Fibroblast of skin of left biceps (primary cell): ENCODE measurements at regions not wholly inside any gene's neighbourhood (a gene's known extent, or its start where the extent isn't known, plus 50 kb on each side); places are given as distances from the start of the nearest gene placed in this dataset.

Experiments
- DNase-seq, 2 experiments: peaks; one replicate each; pipeline ENCODE4 v3.0.0-alpha.2; 2013; ENCODE audit warnings: low read depth in 2 of 2

- no peak for DNase-seq
These were observed 303.6 kb downstream of the KCNRG start for GRCh38 chr13:50318887-50319286.

- peak; percentile 29 to 43 for DNase-seq
These were observed 304.5 kb downstream of the KCNRG start for GRCh38 chr13:50319635-50320255.

- no peak for DNase-seq
These were observed 305.1 kb downstream of the KCNRG start for GRCh38 chr13:50320271-50320862.

- no peak for DNase-seq
These were observed 306.8 kb downstream of the KCNRG start for GRCh38 chr13:50322006-50322405.

- peak; percentile 68 to 75 for DNase-seq
These were observed 308.3 kb downstream of the KCNRG start for GRCh38 chr13:50323440-50324065.

- no peak for DNase-seq
These were observed 311.0 kb downstream of the KCNRG start for GRCh38 chr13:50326271-50326670.

- DNase-seq = no peak
These were observed 311.6 kb downstream of the KCNRG start for GRCh38 chr13:50326811-50327210.

GRCh38 chr13:50334115-50334778 is 319.0 kb downstream of the KCNRG start:
- DNase-seq = no peak

GRCh38 chr13:50334944-50335343 is 319.7 kb downstream of the KCNRG start:
- no peak for DNase-seq

- DNase-seq = no peak
These were observed 324.0 kb downstream of the KCNRG start for GRCh38 chr13:50339271-50339670.

- DNase-seq = no peak
These were observed 324.9 kb downstream of the KCNRG start for GRCh38 chr13:50340146-50340545.

- DNase-seq = no peak
These were observed 325.5 kb downstream of the KCNRG start for GRCh38 chr13:50340551-50341287.

GRCh38 chr13:50341526-50341925 is 326.3 kb downstream of the KCNRG start:
- DNase-seq = no peak

- no peak for DNase-seq
These were observed 329.5 kb downstream of the KCNRG start for GRCh38 chr13:50344717-50345116.

GRCh38 chr13:50345804-50346203 is 330.6 kb downstream of the KCNRG start:
- no peak for DNase-seq

GRCh38 chr13:50348371-50348770 is 333.1 kb downstream of the KCNRG start:
- DNase-seq = no peak

GRCh38 chr13:50352720-50353480 is 337.7 kb downstream of the KCNRG start:
- no peak for DNase-seq

GRCh38 chr13:50353651-50354415 is 338.6 kb downstream of the KCNRG start:
- no peak for DNase-seq

GRCh38 chr13:50355797-50356196 is 340.6 kb downstream of the KCNRG start:
- no peak for DNase-seq

- no peak for DNase-seq
These were observed 341.9 kb downstream of the KCNRG start for GRCh38 chr13:50357136-50357535.
